CD4-positive, alpha-beta T cell (primary cell): ENCODE measurements at regions not wholly inside any gene's neighbourhood (a gene's known extent, or its start where the extent isn't known, plus 50 kb on each side); places are given as distances from the start of the nearest gene placed in this dataset.
"Not testable (repeated sequence)": the region's sequence is repeated elsewhere in the genome, so short reads cannot be mapped to it uniquely, and the experiment has no call there.

Experiments used
- ATAC-seq: fragments of 200-7000 bp; cut with Tn5 transposase; one replicate; pipeline ENCODE4 v1.10.0; 2022; ENCODE audit warnings: mild to moderate bottlenecking; ENCODE audit not compliant: poor library complexity
- CTCF ChIA-PET: fragments of 350-600 bp; sonication (Branson Sonifier 250); formaldehyde crosslinking; loops from one replicate; lab custom pipeline; 2021; ENCODE audit warnings: antibody characterized with exemption, inconsistent platforms; lab: Charles Lee
- POLR2A ChIA-PET: fragments of 350-600 bp; sonication (Branson Sonifier 250); formaldehyde crosslinking; loops from one replicate; lab custom pipeline; 2021; ENCODE audit warnings: antibody characterized with exemption, inconsistent platforms; lab: Charles Lee
- DNase-seq, 14 experiments: peaks; one replicate each; pipeline ENCODE4 v3.0.0-alpha.2; 2013 to 2020; ENCODE audit warnings: mixed read lengths in 2 of 14
- H3K27ac ChIP-seq, 2 donors: one replicate each; pipeline versions ENCODE4 v1.5.1 to v1.7.0; 2013; ENCODE audit warnings: low read length in 2 of 2, low read depth in 1 of 2, mild to moderate bottlenecking in 1 of 2
- H3K27me3 ChIP-seq, 2 experiments: 1 replicate in 1 of 2; 2 replicates in 1 of 2; pipeline versions ENCODE4 v1.6.1 to v1.7.0; 2013; ENCODE audit warnings: low read length in 2 of 2, control low read depth in 1 of 2, mild to moderate bottlenecking in 1 of 2, moderate library complexity in 1 of 2; ENCODE audit not compliant: insufficient read depth in 2 of 2, control insufficient read depth in 1 of 2
- H3K36me3 ChIP-seq: one replicate; pipeline ENCODE4 v1.6.1; 2013; ENCODE audit warnings: low read length, control low read depth; ENCODE audit not compliant: insufficient read depth
- H3K4me1 ChIP-seq: one replicate; pipeline ENCODE4 v1.6.1; 2013; ENCODE audit warnings: low read length, control low read depth; ENCODE audit not compliant: insufficient read depth
- H3K4me3 ChIP-seq: one replicate; pipeline ENCODE4 v1.5.1; 2013; ENCODE audit warnings: mild to moderate bottlenecking, low read length, moderate library complexity
- H3K9me3 ChIP-seq, 2 experiments: 1 replicate in 1 of 2; 2 replicates in 1 of 2; pipeline versions ENCODE4 v1.6.1 to v1.7.0; 2013; ENCODE audit warnings: low read length in 2 of 2, mild to moderate bottlenecking in 2 of 2, control low read depth in 1 of 2, moderate library complexity in 1 of 2; ENCODE audit not compliant: control insufficient read depth in 1 of 2, insufficient read depth in 1 of 2
- H3K27ac Mint-ChIP-seq: one replicate; pipeline ENCODE4 v1.8.0; 2020; ENCODE audit warnings: mixed read lengths
- H3K27me3 Mint-ChIP-seq: one replicate; pipeline ENCODE4 v1.8.0; 2021; ENCODE audit warnings: mixed read lengths
- H3K36me3 Mint-ChIP-seq: one replicate; pipeline ENCODE4 v1.8.0; 2021; ENCODE audit warnings: low read depth, mixed read lengths
- H3K4me1 Mint-ChIP-seq: one replicate; pipeline ENCODE4 v1.8.0; 2021; ENCODE audit warnings: low read depth, mixed read lengths
- H3K4me3 Mint-ChIP-seq: one replicate; pipeline ENCODE4 v1.8.0; 2020; ENCODE audit warnings: mild to moderate bottlenecking, mixed read lengths
- H3K9me3 Mint-ChIP-seq: one replicate; pipeline ENCODE4 v1.8.0; 2020; ENCODE audit warnings: mixed read lengths
- CTCF ChIP-seq: fragments of 200-600 bp; IDR thresholded peaks from one replicate; pipeline ENCODE4 v1.8.0; 2022; ENCODE audit warnings: antibody characterized with exemption, mild to moderate bottlenecking
- intact Hi-C, 2 experiments: fragments of 100-400 bp; cut with DNase I in 1 of 2; cut with micrococcal nuclease in 1 of 2; formaldehyde crosslinking; loops; one replicate each; pipeline versions ENCODE4 v1.15.1 to v1.9.0; 2023 to 2025; cut with DNase I, micrococcal nuclease

- intact Hi-C loops: no loop called here
- Histone ChIP-seq H3K4me1 (no peaks in the 10 kb centered on the region), H3K27ac (no peak overlapping the region), H3K4me3 (no peak overlapping the region), H3K9me3 (no peaks in the 10 kb centered on the region), H3K27me3 (no peaks in the 10 kb centered on the region), H3K36me3 (no peaks in the 10 kb centered on the region)
- Mint-ChIP-seq H3K27me3 (no peaks in the 10 kb centered on the region), H3K36me3 (peaks cover 51% of the 10 kb centered on the region), H3K4me3 (no peak overlapping the region), H3K4me1 (peaks cover 9% of the 10 kb centered on the region), H3K9me3 (no peaks in the 10 kb centered on the region), H3K27ac (no peak overlapping the region)
- CTCF ChIA-PET: no interaction called here
- DNase-seq: no peak
- TF ChIP-seq CTCF: no peak
- no peak for ATAC-seq
- POLR2A ChIA-PET: no interaction called here
Observed at GRCh38 chr10:46197050-46197449, 89.7 kb upstream of the ANTXRL start.

DNA sequence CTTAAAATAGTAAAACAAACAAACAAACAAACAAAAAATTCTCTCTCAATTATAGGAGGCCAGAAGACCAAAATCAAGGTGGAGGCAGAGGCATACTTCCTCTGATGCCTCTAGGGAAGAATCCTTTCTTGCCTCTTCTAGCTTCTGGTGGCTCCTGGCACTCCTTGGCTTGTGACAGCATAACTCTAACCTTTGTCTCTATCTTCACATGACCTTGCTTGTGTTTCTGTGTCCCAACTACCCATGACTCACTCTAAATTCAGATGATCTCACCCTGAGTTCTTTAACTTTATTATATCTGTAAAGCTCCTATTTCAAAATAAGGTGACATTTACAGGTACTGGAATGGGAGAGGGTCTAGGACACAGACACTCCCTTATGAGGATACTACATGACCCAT lies 88.3 kb upstream of the ANTXRL start:
- H3K27ac Mint-ChIP-seq: no peak overlapping the region
- ATAC-seq (no peak), DNase-seq (no peak)
- no peaks in the 10 kb centered on the region for H3K9me3 ChIP-seq
- no peaks in the 10 kb centered on the region for H3K27me3 ChIP-seq
- TF ChIP-seq CTCF: no peak
- H3K36me3 ChIP-seq: no peaks in the 10 kb centered on the region
- no peaks in the 10 kb centered on the region for H3K27me3 Mint-ChIP-seq
- no peaks in the 10 kb centered on the region for H3K9me3 Mint-ChIP-seq
- intact Hi-C loops: no loop called here
- H3K36me3 Mint-ChIP-seq: peaks cover 58% of the 10 kb centered on the region
- H3K4me3 Mint-ChIP-seq: no peak overlapping the region
- H3K4me1 Mint-ChIP-seq: peaks cover 20% of the 10 kb centered on the region
- ChIA-PET POLR2A (interaction anchor here (0.6 kb wide), 1 partner anchor 110 kb away, joined by 5 read pairs; no protein-coding TSS in a partner anchor), CTCF (no interaction called here)
- no peak overlapping the region for H3K27ac ChIP-seq
- no peak overlapping the region for H3K4me3 ChIP-seq
- no peaks in the 10 kb centered on the region for H3K4me1 ChIP-seq

DNA sequence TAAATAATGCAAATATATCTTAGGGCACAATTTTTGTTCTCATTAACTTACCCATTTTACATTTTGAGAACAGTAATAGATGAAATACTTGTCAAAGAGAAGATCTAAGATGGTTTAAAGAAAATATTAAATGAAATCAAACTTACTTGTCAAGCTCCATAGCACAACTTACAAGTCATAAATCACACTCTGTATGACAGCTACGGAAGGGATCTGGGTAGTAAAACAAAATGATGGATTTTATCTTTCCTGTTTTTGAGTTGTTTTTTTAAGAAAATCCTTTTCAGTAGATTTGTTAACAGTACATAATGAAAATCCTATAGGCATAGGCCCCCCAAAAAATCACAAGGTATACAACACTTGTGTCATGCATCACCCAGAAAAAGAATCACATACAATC lies 84.4 kb upstream of the ANTXRL start:
- H3K27ac Mint-ChIP-seq, H3K9me3 ChIP-seq, CTCF ChIA-PET: not testable (repeated sequence)

DNA sequence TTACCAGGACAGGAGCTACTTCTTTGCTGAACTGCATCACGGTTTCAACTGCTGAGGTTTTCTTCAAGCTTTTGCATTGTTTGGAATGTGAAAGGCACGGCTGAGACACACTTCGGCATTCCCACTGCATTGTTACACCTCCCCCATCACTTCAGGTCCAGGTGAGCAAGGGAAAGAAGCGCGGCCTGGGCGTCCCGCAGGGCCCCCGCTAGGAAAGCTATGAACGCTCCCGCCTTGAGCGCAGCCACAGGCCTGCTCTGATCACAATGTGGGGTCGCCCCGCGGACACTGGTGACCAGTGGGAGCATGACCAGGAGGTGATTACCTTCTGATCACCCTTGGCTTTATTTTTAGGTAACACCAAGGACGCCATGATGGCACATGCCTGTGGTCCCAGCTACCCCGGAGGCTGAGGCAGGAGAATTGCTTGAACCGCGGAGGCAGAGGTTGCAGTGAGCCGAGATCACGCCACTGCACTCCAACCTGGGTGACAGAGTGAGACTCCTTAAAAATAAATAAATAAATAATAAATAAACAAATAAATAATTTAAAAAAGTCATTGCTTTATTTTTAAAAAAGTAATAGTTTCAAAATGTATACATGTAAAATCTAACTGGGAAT lies 82.2 kb upstream of the ANTXRL start:
- H3K36me3 Mint-ChIP-seq: peaks cover 20% of the 10 kb centered on the region
- peaks cover 22% of the 10 kb centered on the region for H3K4me1 Mint-ChIP-seq
- H3K36me3 ChIP-seq, H3K4me3 ChIP-seq, POLR2A ChIA-PET, H3K27ac Mint-ChIP-seq, DNase-seq, intact Hi-C loops, H3K9me3 ChIP-seq, H3K27me3 ChIP-seq, H3K4me3 Mint-ChIP-seq, H3K27ac ChIP-seq, H3K27me3 Mint-ChIP-seq, H3K9me3 Mint-ChIP-seq, H3K4me1 ChIP-seq, ATAC-seq, CTCF ChIA-PET: not testable (repeated sequence)

More for the DNA sequence above, 84.4 kb upstream of the ANTXRL start:
- intact Hi-C loops, H3K4me3 ChIP-seq, H3K9me3 Mint-ChIP-seq, DNase-seq, H3K27me3 ChIP-seq, H3K4me3 Mint-ChIP-seq, ATAC-seq, H3K27ac ChIP-seq, H3K36me3 ChIP-seq, H3K4me1 ChIP-seq, POLR2A ChIA-PET, H3K27me3 Mint-ChIP-seq: not testable (repeated sequence)
- H3K36me3 Mint-ChIP-seq: peaks cover 27% of the 10 kb centered on the region
- peaks cover 27% of the 10 kb centered on the region for H3K4me1 Mint-ChIP-seq

DNA sequence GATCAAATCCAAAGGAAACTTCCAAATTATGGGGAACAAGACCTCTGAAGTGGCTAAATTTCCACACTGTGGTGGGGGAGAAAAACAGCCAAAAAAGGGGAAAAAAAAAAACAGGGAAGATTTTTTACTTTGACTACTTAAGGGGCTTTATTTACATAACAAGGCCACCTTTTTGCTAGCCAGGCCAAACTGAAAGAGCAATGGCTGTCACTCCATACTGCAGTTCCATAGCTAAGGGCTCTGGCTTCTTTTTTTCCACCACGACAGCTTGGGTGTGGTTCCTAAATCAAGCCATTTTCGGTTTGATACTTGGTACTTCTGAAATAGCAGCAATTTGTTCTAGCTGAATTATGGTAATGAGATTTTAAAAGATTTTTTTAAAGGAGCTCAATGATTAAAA lies 76.4 kb upstream of the ANTXRL start:
- H3K36me3 ChIP-seq, DNase-seq, H3K27ac ChIP-seq, H3K9me3 ChIP-seq, H3K4me3 ChIP-seq, H3K27me3 Mint-ChIP-seq, H3K4me1 Mint-ChIP-seq, POLR2A ChIA-PET, H3K27ac Mint-ChIP-seq, H3K36me3 Mint-ChIP-seq, intact Hi-C loops, H3K4me3 Mint-ChIP-seq, ATAC-seq, H3K4me1 ChIP-seq, CTCF ChIA-PET, H3K27me3 ChIP-seq, H3K9me3 Mint-ChIP-seq: not testable (repeated sequence)
